ENCODE measurements at regions not wholly inside any gene's neighbourhood (a gene's known extent, or its start where the extent isn't known, plus 50 kb on each side); places are given as distances from the start of the nearest gene placed in this dataset.

- H3F3A ChIP-seq (replicated peaks; ENCODE audit: insufficient read depth) = no peaks in the 10 kb centered on the region
- H3K27ac ChIP-seq (ENCODE audit: low read depth in 2 of 2, low read length in 1 of 2) = no peak overlapping the region
- H3K4me1 ChIP-seq (ENCODE audit: control insufficient read depth in 1 of 2, insufficient read depth in 2 of 2, low read depth in 1 of 2, low read length in 1 of 2) = no peaks in the 10 kb centered on the region
- DNase-seq = no peak
- H3K4me2 ChIP-seq = no peak overlapping the region
- no peaks in the 10 kb centered on the region for H4K20me1 ChIP-seq (ENCODE audit: insufficient read depth)
- H2AFZ ChIP-seq (ENCODE audit: low read depth) = no peak overlapping the region
- H3K4me3 ChIP-seq (ENCODE audit: low read depth in 2 of 2, low read length in 1 of 2) = no peak overlapping the region
- no peak for TF ChIP-seq TCF12 (IDR thresholded peaks at IDR 0.05)
- no peak for TF ChIP-seq GABPA (IDR thresholded peaks at IDR 0.05; ENCODE audit: low read depth)
- no peak for TF ChIP-seq NRF1 (IDR thresholded peaks at IDR 0.05; ENCODE audit: low read depth, low read length)
- TF ChIP-seq, protein P1, sequence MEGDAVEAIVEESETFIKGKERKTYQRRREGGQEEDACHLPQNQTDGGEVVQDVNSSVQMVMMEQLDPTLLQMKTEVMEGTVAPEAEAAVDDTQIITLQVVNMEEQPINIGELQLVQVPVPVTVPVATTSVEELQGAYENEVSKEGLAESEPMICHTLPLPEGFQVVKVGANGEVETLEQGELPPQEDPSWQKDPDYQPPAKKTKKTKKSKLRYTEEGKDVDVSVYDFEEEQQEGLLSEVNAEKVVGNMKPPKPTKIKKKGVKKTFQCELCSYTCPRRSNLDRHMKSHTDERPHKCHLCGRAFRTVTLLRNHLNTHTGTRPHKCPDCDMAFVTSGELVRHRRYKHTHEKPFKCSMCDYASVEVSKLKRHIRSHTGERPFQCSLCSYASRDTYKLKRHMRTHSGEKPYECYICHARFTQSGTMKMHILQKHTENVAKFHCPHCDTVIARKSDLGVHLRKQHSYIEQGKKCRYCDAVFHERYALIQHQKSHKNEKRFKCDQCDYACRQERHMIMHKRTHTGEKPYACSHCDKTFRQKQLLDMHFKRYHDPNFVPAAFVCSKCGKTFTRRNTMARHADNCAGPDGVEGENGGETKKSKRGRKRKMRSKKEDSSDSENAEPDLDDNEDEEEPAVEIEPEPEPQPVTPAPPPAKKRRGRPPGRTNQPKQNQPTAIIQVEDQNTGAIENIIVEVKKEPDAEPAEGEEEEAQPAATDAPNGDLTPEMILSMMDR (IDR thresholded peaks at IDR 0.05) = no peak
- WGBS (ENCODE audit: low lambda C conversion rate) = 8% methylated on average over 9 of the region's 11 CpGs
- no peak overlapping the region for H3K9ac ChIP-seq
- no peaks in the 10 kb centered on the region for H3K36me3 ChIP-seq (replicated peaks in 1 of 2; ENCODE audit: control insufficient read depth in 1 of 2, insufficient read depth in 2 of 2, low read length in 1 of 2)
- CTCF ChIA-PET = interaction anchor here (1.0 kb wide), 1 partner anchor 29 kb away, joined by 3 read pairs; no protein-coding TSS in a partner anchor
- no peaks in the 10 kb centered on the region for H3K9me2 ChIP-seq
- H3K9me3 ChIP-seq = no peaks in the 10 kb centered on the region
- POLR2A ChIA-PET = no interaction called here
- no peaks in the 10 kb centered on the region for H3K79me2 ChIP-seq (ENCODE audit: insufficient read depth)
- peaks cover 7% of the 10 kb centered on the region; the same call in 1 of the 2 replicates for H3K27me3 ChIP-seq (ENCODE audit: insufficient read depth)
Observed at GRCh38 chr18:31243740-31244512, 74.0 kb upstream of the DSG1 start.

DNA sequence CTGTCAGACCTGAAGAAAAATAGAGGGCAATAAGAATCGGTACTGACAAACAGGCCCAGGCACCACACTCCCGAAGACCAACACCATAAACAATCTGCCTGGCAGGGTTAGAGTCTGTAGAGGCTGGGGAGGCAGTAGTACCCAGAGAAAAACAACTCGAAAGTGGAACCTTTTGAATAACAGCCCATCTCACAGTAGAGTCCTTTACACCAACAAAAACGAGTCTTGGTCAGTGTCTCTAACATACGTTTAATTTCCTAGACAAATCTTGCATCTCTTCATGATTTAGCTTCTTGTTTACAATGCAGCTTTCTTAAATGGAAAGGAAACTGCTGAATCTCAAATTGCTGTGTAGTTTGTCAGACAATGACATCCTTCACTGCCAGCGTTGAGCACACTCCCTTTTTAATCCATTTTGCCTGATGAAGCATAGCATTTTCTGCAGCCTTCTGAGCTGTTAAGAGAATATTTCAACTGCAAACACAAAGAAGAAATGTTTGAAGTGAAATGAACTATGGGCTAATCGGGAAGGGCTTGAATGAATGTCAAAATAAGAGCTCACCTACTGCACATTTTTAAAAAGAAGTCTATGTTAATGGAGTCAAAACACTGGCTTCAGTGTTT, 73.1 kb upstream of the DSG1 start:
- no peak overlapping the region for H3K9ac ChIP-seq
- POLR2A ChIA-PET = no interaction called here
- no peaks in the 10 kb centered on the region for H3K9me2 ChIP-seq
- CTCF ChIA-PET = interaction anchor here (0.7 to 1.0 kb wide), 2 partner anchors 28 to 153 kb away, joined by 3 read pairs; no protein-coding TSS in a partner anchor
- peaks cover 7% of the 10 kb centered on the region; the same call in 1 of the 2 replicates for H3K27me3 ChIP-seq (ENCODE audit: insufficient read depth)
- no peak overlapping the region for H3K27ac ChIP-seq (ENCODE audit: low read depth in 2 of 2, low read length in 1 of 2)
- H3K9me3 ChIP-seq = no peaks in the 10 kb centered on the region
- no peaks in the 10 kb centered on the region for H3F3A ChIP-seq (replicated peaks; ENCODE audit: insufficient read depth)
- WGBS (ENCODE audit: low lambda C conversion rate) = 2% methylated on average over 7 of the region's 7 CpGs
- H4K20me1 ChIP-seq (ENCODE audit: insufficient read depth) = no peaks in the 10 kb centered on the region
- H3K79me2 ChIP-seq (ENCODE audit: insufficient read depth) = no peaks in the 10 kb centered on the region
- H3K36me3 ChIP-seq (replicated peaks in 1 of 2; ENCODE audit: control insufficient read depth in 1 of 2, insufficient read depth in 2 of 2, low read length in 1 of 2) = no peaks in the 10 kb centered on the region
- no peak overlapping the region for H3K4me2 ChIP-seq
- DNase-seq = no peak
- no peak overlapping the region for H2AFZ ChIP-seq (ENCODE audit: low read depth)
- TF ChIP-seq SMC3 (IDR thresholded peaks at IDR 0.05; ENCODE audit: low read depth, low read length) (no peak), RCOR1 (IDR thresholded peaks at IDR 0.05; ENCODE audit: low read length) (no peak), SIN3A (IDR thresholded peaks at IDR 0.05; ENCODE audit: borderline replicate concordance, low read depth, low read length) (no peak), PBX3 (IDR thresholded peaks at IDR 0.05) (no peak), USF2 (IDR thresholded peaks at IDR 0.05; ENCODE audit: borderline replicate concordance, low read depth, low read length) (no peak), FOSL2 (IDR thresholded peaks at IDR 0.05; ENCODE audit: borderline replicate concordance, low read depth) (no peak), MXI1 (IDR thresholded peaks at IDR 0.05; ENCODE audit: low read depth, low read length) (no peak), RFX5 (IDR thresholded peaks at IDR 0.05; ENCODE audit: low read length) (no peak), YY1 (IDR thresholded peaks at IDR 0.05; ENCODE audit: low read depth) (no peak), NRF1 (IDR thresholded peaks at IDR 0.05; ENCODE audit: low read depth, low read length) (no peak), TEAD4 (IDR thresholded peaks at IDR 0.05; ENCODE audit: borderline replicate concordance, insufficient read depth) (no peak), FOXJ3 (CRISPR knock-in tag; IDR thresholded peaks at IDR 0.05) (no peak), ELF1 (IDR thresholded peaks at IDR 0.05) (no peak)
- TF ChIP-seq, protein P2, sequence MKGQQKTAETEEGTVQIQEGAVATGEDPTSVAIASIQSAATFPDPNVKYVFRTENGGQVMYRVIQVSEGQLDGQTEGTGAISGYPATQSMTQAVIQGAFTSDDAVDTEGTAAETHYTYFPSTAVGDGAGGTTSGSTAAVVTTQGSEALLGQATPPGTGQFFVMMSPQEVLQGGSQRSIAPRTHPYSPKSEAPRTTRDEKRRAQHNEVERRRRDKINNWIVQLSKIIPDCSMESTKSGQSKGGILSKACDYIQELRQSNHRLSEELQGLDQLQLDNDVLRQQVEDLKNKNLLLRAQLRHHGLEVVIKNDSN (IDR thresholded peaks at IDR 0.05; ENCODE audit: borderline replicate concordance, low read depth) = no peak
- TF ChIP-seq, protein P3, sequence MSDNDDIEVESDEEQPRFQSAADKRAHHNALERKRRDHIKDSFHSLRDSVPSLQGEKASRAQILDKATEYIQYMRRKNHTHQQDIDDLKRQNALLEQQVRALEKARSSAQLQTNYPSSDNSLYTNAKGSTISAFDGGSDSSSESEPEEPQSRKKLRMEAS (IDR thresholded peaks at IDR 0.05; ENCODE audit: low read depth) = no peak
- H3K4me3 ChIP-seq (ENCODE audit: low read depth in 2 of 2, low read length in 1 of 2) = no peak overlapping the region
- no peaks in the 10 kb centered on the region for H3K4me1 ChIP-seq (ENCODE audit: control insufficient read depth in 1 of 2, insufficient read depth in 2 of 2, low read depth in 1 of 2, low read length in 1 of 2)
